HG03342 (cell line): ENCODE measurements at regions not wholly inside any gene's neighbourhood (a gene's known extent, or its start where the extent isn't known, plus 50 kb on each side); places are given as distances from the start of the nearest gene placed in this dataset.

ENCODE experiments used
- ATAC-seq: cut with Tn5 transposase; IDR thresholded peaks from one replicate; pipeline ENCODE4 v1.9.1; 2021; ENCODE audit warnings: mild to moderate bottlenecking, moderate library complexity; ENCODE audit not compliant: unreplicated experiment

DNA sequence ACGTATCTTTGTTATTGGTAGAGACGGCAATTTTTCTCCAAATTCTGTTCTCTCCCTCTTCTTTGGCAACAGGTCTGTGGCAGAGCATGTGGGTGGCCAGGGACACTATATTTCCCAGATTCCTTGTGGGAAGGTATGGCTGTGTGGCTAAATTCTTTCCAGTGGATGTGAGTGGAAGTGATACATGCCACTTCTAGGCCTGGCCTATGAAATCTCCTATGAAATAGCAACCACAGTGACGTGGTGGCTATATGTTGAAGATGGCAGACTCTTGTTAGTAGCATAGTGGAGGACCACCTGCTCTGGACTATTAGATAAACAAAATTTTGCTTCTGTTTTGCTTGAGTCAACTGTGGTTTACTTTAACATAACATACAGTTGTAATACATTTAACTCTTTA, 243.3 kb downstream of the IL20RB start:
- ATAC-seq: no peak

DNA sequence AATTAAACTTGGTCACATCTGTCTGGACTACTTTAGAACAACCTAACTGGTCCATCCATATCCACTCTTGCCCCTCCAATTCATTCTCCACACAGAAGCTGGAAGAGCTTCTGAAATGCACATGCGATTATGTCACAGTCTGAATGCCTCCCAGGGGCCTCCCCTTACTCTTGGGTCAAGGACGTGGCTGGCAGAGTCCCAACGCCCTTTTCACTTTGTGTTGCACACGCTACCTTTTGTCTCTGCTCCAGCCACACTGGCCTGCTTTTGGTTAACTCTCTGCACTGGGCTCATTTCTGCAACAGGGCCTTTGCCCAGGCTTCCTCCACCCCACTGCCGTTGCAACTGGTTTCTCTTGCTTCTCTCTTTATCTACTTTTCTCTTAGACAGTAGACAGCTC, 245.2 kb downstream of the IL20RB start:
- no peak for ATAC-seq

DNA sequence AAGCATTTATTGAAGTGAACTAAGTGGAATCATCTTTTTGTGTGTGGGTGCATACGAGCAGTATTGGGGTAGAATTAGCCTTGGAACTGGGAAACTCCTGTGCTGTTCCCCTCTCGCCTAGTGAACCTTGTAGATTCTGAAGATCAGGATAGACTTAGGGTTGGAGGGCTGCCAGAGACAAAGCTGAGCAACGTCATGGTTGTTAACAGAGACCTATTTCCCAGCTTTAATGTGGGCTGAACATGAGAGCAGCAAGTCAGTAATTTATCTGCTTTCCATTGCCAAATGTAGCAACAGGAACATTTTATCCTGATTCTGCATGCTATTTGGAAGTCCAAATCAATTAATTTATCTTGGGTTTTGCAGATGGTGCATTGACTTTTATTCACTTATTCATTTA, 246.6 kb downstream of the IL20RB start:
- ATAC-seq: no peak

DNA sequence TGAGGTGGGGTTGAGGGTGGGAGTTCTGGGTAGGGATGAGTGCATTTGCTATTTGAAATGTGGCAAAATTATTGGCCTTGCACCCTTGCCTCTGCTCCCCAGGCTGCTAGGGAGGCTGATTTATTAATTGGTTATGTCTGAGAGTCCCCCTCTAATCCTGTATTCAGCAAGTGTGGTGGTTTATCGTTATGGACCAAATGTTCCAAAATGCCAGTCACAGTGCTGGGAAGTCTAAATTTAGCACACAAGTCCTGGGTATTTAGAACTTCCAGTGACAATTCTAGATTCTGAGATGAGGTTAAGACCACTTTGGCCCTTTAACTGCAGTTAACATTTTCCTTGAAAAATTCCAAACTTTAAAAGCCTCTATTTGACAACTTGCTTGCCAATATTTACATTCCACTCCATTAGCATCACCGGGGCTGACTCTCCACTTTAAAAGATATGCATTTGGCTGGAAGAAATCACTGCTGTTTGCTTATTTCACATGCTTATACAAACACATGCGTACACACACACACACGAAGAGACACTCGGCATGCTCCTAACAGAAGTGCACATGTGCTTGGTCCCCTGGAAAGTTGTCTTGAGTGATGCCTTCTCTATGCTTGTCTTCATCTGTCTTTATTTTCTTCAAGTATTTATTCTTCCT, 247.7 kb downstream of the IL20RB start:
- ATAC-seq: no peak

DNA sequence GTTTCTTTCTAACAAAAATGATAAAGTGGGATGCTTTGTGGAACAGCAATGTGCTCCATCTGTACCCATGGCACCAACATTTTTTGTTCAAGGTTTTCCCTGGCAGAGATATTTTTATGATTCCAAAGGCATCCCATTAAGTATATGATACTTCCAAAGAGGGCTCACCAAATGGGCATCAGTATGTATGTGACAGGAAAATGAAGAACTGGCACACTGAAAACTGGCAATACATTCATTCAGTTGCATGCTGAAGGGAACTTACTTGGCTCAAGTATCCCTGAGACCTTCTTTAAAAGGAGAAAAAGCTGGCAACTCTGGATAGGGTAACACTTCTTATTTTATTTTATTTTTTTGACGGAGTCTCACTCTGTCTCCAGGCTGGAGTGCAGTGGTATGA, 249.8 kb downstream of the IL20RB start:
- ATAC-seq: no peak

DNA sequence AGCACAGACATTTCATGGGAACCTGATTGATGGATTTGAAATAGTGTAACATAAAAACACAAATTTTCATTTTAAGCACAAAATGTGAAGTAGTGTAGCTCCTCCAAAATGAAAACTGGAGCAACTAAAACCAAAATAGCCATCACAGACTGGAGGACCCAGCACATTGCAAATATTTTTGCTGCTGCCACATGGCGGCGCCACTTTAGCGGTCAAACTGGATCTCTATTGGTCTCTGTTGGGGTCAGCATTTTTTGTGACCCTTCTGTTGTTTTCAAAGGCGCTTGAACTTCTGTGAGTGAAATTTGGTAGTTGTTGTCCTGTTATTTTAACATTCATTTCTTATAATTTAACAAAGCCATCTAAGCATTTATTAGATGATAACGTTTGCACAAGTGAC, 259.9 kb downstream of the IL20RB start:
- no peak for ATAC-seq

DNA sequence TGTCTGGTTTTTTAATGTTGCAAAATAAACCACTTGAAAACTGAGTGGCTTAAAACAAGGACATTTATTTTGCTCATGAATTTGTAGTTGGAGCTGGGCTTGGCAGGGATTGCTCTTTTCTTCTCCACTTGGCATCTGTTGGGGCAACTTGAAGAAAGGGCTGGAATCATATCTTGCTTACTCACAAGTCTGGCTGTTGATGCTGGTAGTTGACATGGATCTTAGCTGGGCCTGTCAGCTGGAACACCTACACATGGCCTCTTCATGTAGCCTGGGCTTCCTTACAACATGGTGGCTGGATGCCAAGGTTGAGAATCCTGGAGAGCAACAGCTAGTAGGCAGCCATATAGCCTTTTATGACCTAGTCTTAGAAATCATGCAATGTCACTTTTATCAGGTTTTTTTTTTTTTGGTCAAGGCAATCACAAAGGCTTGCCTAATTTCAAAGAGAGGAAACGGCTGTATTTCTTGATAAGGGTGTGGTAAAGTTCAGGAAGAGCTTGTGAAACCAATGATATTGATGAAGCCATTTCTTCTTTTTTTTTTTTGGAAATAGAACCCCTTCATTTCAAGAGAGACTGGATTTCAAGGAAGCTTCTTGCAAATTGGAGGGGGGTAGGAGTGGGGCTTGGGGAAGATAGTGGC, 262.1 kb downstream of the IL20RB start:
- ATAC-seq: no peak

DNA sequence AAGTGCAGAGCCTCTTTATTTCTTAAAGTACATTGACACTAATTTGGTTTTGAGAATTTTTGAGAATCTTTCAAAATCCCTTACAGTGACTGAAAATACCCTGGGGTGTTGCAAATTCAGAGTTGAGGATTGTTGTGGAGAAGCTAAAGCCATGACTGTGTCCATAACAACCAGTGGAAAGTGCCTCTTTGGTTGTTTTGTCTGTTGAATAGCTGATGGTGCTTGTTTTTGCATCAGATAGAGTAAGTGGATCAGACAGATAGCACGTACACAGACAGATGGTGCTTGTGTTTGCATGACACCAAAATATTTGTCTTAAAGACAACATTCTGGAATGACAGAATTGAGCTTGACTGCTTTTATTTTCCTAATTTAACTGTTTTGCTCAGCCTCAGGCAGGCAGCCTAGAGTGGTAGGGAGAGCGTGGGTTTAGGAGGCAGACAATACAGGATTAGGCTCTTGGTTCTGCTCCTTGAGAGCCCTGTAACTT, 265.0 kb downstream of the IL20RB start:
- no peak for ATAC-seq

DNA sequence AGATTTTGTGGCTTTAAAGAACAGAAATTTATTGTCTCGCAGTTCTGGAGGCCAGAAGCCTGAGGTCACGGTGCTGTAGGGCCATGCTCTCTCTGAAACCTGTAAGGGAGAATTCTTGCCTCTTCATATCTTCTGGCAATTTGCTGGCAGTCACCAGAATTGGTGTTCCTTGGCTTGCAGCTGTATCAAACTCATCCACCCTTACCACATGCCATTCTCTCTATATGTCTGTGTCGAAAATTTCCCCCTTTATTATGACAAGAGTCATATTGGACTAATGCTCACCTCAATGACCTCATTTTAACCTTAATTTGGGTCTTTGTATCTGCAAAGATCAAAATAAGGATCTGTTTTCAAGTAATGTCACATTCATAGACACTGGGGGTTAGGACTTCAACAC, 266.7 kb downstream of the IL20RB start:
- no peak for ATAC-seq

DNA sequence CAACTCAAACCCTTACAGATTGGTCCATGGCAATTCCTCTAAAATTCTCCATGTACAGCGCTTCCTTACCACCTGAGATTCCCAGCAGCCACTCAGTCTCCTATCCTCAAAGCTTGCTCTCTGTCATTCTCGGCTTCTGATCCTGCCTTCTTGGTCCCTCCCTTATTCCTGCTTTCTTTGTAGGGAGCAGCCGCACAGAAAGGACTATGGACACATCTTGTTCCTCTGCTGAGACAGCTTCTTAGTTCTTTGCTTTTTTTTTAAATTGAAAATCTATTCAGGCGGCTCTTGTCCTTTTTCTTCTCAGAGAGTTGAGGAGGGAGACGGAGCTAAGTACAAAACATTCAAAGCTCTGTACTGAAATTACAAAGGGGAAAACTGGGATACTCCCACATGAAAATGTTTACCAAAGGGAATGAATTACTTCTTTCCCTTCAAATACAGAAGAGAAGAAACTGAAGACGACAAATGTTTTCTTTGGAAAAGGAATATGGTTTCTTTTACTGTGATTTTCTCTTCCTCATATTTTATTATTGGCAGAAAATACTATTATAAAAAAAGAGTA, 285.1 kb downstream of the IL20RB start:
- ATAC-seq: no peak

DNA sequence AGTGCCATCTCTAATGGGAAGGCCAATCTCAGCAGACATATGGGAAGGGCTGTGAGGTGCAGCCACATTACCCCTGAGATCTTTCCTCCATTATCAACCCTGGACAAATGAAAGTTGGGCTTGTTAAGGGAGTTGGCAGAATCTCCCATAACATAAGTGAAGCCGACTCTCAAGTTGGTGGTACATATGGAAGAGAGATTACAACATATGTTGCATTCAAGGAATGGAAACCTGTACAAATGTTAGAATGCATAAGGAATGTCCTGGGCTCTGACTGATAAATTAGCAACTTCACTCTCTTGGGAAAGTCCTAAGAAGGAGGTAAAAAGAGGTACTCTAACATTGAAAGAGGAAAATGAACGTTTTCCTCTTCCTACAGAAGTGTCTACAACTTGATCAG, 288.7 kb downstream of the IL20RB start:
- ATAC-seq: no peak

DNA sequence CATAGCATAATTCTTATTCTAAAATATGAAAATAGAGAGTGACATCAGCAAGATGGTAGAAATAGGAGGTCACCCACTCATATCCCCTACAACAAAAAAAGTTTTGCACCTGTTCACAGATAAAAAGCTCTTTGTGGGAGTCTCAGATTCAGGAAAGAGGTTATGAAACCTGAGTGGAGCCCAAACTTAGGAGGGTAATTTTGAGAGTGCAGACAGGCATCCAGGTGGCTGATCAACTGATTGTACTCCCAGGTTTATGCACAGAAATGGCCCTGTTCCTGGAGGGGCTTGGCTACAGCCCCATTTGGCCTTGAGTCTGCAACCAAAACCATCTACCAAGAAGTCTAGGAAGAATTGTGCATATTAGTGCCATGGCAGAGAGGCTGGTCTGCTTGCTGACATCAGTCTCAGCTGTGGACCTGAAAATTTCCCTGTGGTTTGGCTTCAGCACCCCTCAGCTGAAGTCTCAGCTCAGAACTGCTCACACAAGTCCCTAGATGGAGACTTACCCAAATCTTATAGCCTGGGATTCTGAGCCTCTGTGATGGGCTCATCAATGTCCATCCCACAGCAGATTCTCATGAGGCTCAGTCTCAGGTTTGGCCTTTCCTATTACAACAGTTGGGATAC, 291.6 kb downstream of the IL20RB start:
- peak; percentile 58 for ATAC-seq

DNA sequence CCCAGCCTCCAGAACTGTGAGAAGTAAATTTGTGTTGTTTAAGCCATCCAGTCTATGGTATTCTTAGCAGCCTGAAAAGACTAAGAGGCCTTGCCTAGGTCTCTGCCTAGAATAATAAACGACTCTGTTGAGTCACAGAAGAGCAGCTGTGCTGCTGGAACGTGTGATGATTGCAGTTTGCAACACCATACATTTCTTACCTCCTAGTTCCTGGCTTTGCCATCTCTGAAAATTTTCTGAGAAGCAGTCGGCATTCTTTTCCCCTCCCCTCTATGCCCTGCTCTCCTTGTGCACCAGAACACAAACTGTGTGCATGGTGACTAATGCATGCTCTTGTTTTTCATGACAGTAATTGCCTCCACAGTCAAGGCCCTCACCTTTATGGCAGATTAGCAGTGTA, 301.3 kb downstream of the IL20RB start:
- ATAC-seq: no peak

DNA sequence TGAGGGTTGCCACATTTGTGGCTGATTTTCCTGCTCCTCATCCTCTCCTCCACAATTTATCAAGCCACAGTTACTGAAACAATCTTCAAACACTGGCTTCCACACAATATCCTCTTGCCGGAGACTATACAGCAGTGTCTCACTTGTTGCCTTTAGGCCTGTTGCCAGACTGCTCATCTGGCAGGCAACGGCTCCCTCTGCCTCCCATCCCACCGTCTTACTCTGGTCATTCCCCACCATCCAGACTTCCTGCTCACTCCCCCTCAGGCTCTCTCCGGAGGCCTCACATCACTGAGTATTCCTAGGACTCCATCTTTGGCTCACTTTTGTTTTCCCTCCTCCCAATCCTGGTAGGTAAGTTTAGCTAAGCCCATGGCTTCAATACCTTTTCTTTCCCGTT, 301.9 kb downstream of the IL20RB start:
- no peak for ATAC-seq

DNA sequence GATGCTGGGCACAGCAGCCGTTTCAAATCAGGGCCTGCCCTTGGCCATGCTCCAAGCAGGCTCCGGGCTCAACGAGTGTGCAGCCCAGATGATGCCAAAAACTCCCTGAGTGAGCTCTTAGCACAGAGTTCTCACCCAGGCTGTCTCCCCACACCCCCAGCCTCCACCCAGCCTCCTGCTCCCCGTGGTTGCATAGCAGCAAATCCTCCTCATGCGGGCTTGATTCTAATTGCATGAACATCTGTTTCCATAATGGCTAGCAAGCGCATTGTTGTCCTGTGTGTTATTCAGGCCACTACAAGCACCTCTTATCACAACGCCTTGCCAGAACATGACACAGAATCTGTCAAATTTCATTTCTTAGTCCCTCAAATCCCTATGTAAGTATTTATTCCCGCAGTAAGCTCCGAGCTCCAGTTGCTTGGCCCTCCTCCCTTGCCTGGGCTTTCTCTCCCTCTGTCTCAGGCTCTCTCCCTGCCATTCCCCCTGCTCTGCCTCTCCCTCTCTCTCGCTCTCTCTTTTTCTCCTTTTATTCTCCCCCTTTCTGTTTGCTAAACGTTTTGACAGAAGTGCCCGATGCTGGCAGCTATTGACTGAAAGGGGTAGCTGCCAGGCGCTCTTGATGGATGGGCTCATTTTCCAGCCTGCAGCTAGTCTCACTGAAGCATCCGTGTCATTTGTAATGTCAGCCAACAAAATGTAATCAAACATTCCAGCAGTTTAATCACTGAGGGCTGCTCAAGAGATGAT, 306.5 kb downstream of the IL20RB start:
- no peak for ATAC-seq

DNA sequence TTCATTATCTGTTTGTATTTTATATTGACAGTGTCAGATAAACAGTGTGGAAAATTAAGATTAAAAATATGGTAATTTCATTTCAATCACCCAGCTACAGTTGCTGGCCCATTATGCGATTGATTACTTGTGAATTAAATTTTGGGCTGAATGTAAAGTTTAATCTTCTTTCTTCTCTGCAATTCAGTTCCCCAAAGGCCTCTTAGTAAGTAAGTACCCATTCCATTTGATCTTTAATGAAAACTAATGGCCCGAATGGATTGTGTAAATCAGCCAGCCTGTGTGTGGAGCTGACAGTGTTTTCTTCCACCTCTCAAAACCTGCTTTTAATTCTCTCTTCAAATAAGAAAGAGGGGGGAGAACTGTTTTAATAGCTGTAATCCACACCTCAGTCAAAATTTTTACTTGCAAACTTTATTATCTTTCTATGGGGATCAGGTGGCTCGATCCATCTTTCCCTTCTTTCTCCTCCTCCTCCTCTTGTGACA, 307.1 kb downstream of the IL20RB start:
- no peak for ATAC-seq

DNA sequence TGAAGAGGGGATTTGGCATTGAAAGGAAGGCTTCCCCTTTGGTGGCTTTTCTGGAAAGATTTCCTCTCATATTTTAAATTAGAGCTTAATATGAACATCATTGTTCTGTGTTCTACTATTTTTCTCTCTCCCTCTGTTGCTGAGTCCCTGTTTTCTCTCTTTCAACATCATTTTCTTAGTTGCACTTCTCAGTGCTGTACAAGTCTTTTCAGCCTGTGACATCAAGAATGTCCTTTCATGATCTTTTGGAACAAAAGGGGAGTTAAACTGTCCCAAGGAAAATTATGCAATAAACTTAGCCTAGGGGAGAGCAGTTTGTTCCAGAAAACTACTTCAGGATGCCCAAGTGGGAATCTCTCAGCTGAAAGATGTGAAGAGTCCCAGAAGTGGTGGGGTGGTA, 325.1 kb downstream of the IL20RB start:
- no peak for ATAC-seq

DNA sequence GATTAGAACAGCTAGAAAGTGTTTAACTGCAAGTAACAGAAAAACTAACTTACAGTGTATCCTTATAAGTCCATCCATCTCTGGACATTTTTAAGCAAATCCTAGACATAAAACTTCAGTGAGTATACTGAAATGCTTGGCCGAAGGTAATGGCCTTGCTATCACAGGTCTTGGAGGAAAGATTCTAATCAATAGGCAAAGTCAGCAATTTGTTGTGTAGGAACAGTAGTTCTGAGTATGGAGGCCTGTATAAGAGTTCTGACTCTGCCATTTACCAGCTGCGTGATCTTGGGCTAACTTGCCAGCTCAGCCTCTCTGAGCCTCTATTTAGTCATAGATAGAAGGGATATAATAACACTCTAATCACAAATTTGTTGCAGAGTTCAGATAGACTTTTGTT, 328.1 kb downstream of the IL20RB start:
- ATAC-seq: no peak

DNA sequence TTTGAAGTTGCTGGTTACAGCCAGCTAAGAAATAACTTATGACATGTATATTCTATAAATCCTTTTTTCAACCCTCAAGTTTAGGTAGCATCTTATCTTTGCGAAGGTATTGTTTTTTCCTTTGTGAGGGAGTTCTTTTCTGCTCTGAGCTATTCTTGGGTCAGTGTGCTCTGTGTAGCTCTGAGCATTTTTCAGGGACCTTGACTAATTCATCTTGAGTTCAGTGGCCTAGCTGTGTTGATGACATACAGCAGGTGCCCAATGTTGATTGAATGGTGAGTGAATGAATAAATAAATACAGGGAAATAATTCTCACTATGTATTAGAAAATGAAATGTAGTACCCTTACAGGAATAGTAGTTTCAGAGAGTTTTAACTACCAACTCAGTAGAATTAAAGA, 335.3 kb downstream of the IL20RB start:
- ATAC-seq: no peak

DNA sequence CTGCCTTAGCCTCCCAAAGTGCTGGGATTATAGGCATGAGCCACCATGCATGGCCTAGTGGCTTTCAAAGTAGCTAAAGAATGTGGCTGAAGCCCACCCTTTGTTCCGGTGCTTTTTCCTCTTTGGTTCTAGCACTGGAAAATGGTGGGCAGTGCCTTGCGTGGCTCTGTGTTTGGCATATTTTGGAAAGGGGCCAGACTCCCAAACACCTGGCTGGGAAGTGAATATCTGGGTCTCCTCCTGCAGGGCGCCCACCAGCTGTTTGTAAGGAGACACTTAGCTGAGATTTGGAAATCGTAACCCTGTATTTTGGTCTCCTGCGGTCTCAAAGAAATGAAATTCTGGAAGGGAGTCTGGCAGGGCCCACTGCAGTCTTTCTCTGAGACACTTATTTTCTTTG, 336.4 kb downstream of the IL20RB start:
- no peak for ATAC-seq

DNA sequence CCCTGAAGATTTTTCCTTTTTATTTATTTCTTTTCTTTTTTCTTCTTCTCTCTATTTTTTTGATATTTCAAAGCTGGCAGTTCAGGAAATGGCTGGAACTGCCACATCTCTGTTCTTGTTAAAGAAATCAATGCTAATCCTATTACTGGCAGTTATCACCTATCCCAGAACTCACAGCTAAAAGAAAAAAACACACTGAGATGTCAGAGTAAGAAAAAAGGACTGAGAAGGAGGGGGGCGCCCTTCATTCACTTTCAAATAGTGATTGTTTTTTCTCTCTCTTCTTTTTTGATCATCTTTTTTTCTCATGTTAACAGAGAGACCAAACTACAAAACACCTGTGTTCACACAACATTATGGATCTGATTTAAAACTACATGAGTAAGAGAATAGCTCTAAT, 337.1 kb downstream of the IL20RB start:
- no peak for ATAC-seq
